ENCODE measurements at regions not wholly inside any gene's neighbourhood (a gene's known extent, or its start where the extent isn't known, plus 50 kb on each side); places are given as distances from the start of the nearest gene placed in this dataset.

DNA sequence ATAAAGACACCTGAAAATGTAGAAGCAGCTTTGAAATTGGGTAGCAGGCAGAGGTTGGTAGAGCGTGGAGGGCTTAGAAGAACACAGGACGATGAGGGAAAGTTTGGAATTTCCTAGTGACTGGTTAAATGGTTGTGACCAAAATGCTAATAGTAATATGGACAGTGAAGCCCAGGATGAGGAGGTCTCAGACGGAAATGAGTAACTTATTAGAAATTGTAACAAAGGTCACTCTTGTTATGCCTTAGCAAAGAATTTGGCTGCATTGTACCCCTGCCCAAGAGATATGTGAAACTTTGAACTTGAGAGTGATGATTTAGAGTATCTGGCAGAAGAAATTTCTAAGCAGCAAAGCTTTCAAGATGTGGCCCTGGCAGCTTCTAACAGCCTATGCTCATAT, 382.5 kb downstream of the KCNN2 start:
- Histone ChIP-seq H3K36me3 (ENCODE audit: low read depth) (no peaks in the 10 kb centered on the region), H3K4me3 (no peak overlapping the region)
- intact Hi-C loops (cut with DNase I, micrococcal nuclease): no loop called here

DNA sequence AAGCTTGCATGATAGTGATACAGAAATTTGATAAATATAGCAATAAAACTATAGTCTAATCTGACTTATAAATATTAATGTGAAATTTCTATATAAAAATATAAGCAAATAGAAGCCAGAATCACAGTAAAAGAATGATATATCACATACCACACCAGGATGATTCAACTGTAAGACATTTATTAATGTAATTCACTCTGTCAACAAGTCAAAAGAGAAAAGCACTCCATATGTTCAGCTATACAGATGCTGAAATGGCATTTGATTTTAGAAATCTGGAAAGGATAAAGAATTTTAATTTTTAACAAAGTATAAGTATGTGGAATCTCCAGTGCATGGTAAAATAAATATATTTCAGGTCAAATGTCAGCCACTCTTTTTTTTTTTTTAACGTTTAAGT, 372.4 kb downstream of the KCNN2 start:
- no peaks in the 10 kb centered on the region for H3K4me1 ChIP-seq (ENCODE audit: low read depth)
- no peaks in the 10 kb centered on the region for H3K36me3 ChIP-seq (ENCODE audit: low read depth)
- no peaks in the 10 kb centered on the region for H3K9me3 ChIP-seq
- intact Hi-C loops (cut with DNase I, micrococcal nuclease): no loop called here
- ATAC-seq (no peak), DNase-seq (no peak)
- H3K4me3 ChIP-seq: no peak overlapping the region
- TF ChIP-seq, protein P1, sequence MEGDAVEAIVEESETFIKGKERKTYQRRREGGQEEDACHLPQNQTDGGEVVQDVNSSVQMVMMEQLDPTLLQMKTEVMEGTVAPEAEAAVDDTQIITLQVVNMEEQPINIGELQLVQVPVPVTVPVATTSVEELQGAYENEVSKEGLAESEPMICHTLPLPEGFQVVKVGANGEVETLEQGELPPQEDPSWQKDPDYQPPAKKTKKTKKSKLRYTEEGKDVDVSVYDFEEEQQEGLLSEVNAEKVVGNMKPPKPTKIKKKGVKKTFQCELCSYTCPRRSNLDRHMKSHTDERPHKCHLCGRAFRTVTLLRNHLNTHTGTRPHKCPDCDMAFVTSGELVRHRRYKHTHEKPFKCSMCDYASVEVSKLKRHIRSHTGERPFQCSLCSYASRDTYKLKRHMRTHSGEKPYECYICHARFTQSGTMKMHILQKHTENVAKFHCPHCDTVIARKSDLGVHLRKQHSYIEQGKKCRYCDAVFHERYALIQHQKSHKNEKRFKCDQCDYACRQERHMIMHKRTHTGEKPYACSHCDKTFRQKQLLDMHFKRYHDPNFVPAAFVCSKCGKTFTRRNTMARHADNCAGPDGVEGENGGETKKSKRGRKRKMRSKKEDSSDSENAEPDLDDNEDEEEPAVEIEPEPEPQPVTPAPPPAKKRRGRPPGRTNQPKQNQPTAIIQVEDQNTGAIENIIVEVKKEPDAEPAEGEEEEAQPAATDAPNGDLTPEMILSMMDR (IDR thresholded peaks at IDR 0.05): no peak

More for the DNA sequence above, 382.5 kb downstream of the KCNN2 start:
- Histone ChIP-seq H3K4me1 (ENCODE audit: low read depth) (no peaks in the 10 kb centered on the region), H3K9me3 (no peaks in the 10 kb centered on the region)
- ATAC-seq: no peak
- DNase-seq: no peak
- TF ChIP-seq, protein P1 (IDR thresholded peaks at IDR 0.05): no peak

DNA sequence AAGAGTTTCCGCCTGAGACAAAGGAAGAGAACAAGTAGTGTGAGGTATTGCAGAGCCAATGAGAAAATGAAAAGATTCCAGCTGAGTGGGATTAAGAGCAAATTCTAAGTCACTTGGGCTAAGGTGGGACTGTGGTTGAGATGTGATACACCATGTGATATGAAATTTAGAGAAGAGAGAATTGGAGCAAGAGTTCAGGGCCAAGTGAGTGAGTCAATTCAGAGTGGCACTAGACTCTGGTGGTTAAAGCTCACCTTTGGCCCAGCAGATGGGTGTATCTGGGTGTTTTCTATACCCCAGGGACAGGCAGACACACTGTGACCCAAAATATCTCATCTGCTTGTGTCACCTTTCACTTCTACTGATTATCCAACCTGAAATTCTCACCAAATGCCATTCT, 368.1 kb downstream of the KCNN2 start:
- Histone ChIP-seq H3K9me3 (no peaks in the 10 kb centered on the region), H3K36me3 (ENCODE audit: low read depth) (no peaks in the 10 kb centered on the region), H3K4me1 (ENCODE audit: low read depth) (no peaks in the 10 kb centered on the region), H3K4me3 (no peak overlapping the region)
- intact Hi-C loops (cut with DNase I, micrococcal nuclease): no loop called here
- DNase-seq (no peak), ATAC-seq (no peak)
- TF ChIP-seq, protein P1 (IDR thresholded peaks at IDR 0.05): no peak

DNA sequence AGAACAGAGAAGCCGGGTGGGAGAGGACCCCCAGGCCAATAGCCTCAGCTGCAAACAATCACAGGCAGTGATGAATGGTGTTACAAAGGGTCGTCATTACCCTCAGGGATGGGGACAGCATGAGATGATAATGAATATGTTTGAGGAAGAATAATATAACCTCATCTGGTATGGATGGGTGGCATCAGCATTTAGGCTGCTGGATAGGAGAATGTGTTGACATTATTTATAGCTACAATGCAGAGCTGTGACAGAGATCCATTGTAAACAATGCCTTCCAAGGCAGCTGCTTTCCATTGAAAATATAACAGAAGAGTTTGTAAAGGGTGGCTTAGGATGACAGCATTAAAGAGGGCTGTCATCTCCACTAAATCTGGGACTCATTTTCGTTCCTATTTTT, 365.5 kb downstream of the KCNN2 start:
- Histone ChIP-seq H3K36me3 (ENCODE audit: low read depth) (no peaks in the 10 kb centered on the region), H3K9me3 (no peaks in the 10 kb centered on the region), H3K4me1 (ENCODE audit: low read depth) (no peaks in the 10 kb centered on the region), H3K4me3 (no peak overlapping the region)
- DNase-seq: no peak
- TF ChIP-seq, protein P1 (IDR thresholded peaks at IDR 0.05): no peak
- ATAC-seq: no peak
- intact Hi-C loops (cut with DNase I, micrococcal nuclease): no loop called here

DNA sequence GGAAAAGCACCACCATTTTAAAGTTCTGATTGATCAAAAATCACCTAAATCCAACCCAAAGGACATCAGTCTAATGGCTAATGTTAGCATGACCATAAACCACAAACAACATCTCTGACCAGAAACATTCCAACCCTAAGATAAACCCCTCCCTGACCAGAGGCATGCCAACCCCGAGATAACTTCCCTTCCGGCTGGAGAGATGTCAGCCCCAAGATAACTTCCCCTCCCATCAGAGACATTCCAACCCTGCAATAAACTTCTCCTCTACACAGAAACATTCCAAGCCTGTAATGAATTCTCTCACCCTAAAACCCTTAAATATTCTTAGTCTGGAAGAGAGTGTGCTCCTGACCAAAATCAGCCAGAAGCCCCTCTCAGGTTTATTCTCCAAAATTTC, 364.3 kb downstream of the KCNN2 start:
- no peaks in the 10 kb centered on the region for H3K9me3 ChIP-seq
- H3K36me3 ChIP-seq (ENCODE audit: low read depth): no peaks in the 10 kb centered on the region
- DNase-seq (no peak), ATAC-seq (no peak)
- intact Hi-C loops (cut with DNase I, micrococcal nuclease): no loop called here
- no peaks in the 10 kb centered on the region for H3K4me1 ChIP-seq (ENCODE audit: low read depth)
- no peak overlapping the region for H3K4me3 ChIP-seq
- TF ChIP-seq, protein P1 (IDR thresholded peaks at IDR 0.05): no peak

DNA sequence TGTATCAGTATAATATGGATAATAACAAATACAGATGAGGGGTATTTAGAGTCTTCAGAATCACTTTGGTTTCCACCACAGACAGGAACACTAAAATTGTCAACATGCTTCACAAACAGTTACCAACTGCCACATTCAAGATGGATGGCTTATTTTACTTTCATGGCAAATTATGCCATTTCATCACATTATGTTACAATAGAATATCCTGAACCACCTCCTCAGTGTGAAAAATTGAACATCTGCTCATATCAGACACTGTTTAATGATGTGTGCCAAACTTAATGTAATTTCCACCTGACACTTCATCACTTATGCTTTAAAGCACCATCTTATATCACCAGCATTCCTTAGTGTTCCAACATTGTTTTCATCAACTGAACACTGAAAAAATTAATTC, 357.4 kb downstream of the KCNN2 start:
- intact Hi-C loops (cut with DNase I, micrococcal nuclease): no loop called here
- Histone ChIP-seq H3K4me1 (ENCODE audit: low read depth) (no peaks in the 10 kb centered on the region), H3K4me3 (no peak overlapping the region), H3K9me3 (peaks cover 6% of the 10 kb centered on the region), H3K36me3 (ENCODE audit: low read depth) (no peaks in the 10 kb centered on the region)
- ATAC-seq (no peak), DNase-seq (no peak)
- TF ChIP-seq, protein P1 (IDR thresholded peaks at IDR 0.05): no peak

Measured in mucosa of descending colon (tissue), 3 donors.